ENCODE measurements at regions not wholly inside any gene's neighbourhood (a gene's known extent, or its start where the extent isn't known, plus 50 kb on each side); places are given as distances from the start of the nearest gene placed in this dataset.

DNA sequence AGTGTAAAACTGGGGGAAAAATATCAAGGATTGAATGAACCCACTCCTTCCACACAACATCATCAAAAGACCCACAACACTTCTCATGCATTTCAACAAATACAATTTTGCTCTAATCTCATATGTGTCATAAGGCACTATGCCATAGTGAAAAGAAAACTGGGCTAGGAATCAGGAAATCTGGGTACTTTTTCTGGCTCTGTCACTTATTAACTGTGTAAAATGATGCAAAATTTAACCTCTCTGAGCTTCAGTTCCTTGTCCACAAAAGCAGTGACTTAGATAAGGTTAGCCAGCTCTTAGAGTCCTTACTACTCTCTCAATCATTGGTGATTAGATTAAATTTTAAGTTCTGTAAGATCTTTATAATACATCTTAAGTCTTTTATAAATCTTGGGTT is 250.5 kb upstream of the SOX5 start:
- DNase-seq = no peak

- no peak for DNase-seq
Observed at GRCh38 chr12:24198936-24199671, 249.6 kb upstream of the SOX5 start.

DNA sequence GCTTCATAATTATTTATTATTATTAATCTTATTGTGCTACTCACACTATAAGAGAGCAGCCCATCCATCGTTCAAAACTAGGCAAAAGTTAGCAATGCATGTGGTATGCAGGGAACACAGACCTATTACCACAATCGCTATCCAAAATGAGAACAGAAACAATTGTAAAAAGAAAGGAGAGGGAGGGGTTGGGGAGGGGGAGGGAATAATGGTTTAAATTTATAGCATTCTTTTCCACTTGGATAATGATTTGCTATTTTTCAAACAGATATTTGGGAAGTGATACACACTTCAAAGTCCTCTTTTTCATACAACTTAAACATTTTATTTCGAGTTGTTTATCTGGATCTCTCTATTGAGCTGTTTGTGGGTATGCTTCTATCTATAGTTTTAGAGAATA is 248.6 kb upstream of the SOX5 start:
- no peak for DNase-seq

GRCh38 chr12:24197532-24197931 is 248.1 kb upstream of the SOX5 start:
- DNase-seq = no peak

DNA sequence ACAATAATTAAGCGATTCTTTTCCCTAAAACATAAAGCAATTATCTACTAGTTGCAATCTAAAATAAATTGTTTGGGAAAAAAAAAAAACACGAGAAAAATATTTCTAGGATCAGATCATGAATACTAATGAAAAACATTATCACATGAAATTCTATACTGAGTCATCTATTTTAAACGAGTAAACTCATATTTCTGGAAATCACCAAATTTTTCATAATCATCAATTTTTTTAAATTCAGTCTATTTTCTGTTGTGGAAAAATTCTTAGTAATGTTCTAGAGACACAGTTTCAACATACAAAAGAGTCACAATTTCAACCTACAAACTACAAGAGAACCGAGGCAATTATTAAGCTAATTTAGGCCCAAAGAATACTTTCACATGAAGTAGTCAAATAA is 245.6 kb upstream of the SOX5 start:
- DNase-seq = no peak

GRCh38 chr12:24191117-24191516 is 241.6 kb upstream of the SOX5 start:
- no peak for DNase-seq

DNA sequence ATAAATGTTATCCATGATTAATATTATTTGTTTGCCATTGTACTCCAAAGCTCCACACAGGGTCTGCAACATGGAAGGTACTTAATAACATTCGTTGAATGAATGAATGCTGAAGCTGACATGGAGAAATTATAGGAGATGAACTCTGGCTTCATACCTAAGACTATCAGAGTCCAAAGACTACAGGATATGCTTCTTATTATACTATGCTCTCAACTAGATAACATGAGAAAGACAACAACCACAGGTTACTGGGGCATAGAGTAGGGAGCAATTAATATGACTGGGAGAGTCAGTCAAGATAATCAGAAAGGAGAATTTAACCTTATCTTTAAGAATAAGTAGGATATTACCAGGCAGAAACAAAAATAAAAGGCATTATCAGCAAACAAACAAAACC is 236.3 kb upstream of the SOX5 start:
- no peak for DNase-seq

DNA sequence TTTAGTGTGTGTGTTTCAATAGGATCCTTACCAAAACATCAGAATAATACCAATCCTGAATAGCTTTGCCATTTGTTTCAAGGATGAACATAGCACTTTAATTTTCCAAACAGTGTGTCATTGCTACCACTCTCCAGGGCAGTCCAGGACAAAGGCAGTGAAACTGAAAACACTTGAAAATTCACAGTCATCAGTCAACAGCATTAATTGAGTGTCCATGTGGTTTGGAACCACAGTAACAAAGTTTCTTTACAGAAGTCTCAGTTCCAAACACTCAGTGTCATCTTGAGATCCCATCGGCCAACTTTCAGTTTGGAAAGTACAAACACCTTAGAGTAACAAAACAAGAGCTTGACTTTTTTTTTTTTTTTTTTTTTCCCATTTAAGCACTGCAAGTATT is 228.4 kb upstream of the SOX5 start:
- no peak for DNase-seq

- no peak for DNase-seq
Observed at GRCh38 chr12:24175929-24176328, 226.5 kb upstream of the SOX5 start.

DNA sequence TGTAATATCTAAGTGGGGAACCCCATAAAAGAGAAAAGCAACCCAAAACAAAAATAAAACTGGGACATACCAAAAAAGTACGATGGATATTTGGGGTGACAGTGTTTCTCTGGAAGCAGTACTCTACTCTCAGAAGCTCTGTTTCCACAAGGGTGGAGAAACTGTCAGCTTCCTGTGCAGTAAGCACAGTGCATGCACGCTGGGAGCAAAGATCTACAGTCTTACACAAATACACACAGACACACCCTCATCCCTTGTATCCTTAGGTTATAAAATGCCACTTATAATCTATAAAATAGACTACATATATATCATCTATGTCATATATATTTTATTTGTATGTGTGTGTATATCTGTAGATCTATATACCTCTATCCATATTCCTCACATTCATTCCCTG is 225.8 kb upstream of the SOX5 start:
- DNase-seq = no peak

GRCh38 chr12:24173067-24173466 is 223.6 kb upstream of the SOX5 start:
- DNase-seq = no peak

DNA sequence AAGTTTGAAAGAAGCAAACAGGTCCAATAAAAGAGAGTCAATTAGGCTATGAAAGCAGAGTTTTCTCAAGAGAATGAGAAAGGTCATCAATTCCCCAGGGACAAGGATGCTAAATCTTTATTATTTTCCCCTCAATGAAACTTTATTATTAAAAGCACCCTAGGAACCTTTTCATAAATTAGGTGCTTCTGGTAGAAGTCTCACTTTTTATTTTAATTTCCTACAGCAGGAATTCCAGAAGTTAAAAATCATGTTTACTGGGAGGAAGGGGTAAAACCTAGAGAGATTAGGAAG is 223.2 kb upstream of the SOX5 start:
- DNase-seq = no peak

DNA sequence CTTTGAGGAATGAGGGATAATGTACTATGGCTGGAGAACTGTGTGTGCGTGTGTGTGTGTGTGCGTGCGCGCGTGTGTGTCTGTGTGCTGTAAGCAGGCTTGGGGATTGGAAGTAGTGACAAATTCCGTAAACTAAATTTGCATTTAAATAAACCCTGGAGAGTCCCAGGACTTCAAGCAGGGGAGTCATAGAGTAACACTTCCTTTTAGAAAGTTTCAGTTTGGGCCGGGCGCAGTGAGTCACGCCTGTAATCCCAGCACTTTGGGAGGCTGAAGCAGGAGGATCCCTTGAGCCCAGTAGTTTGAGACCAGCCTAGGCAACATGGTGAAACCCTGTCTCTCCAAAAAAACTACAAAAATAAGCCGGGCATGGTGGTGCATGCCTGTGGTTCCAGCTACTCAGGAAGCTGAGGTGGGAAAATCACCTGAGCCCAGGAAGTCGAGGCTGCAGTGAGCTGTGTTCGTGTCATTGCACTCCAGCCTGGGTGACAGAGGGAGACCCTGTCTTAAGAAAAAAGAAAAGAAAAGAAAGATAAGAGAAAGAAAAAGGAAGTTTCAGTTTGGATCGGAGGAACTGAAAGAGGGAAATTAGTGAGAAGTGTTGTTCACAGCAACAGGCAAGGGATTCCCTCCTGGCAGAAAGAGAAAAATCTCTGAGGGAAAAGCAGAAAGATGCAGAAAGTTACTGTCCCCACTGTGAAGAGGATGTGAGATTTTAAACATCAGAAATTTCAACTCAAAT is 222.7 kb upstream of the SOX5 start:
- peak; percentile 39 to 75 (median 62) for DNase-seq

GRCh38 chr12:24155042-24155441 is 205.6 kb upstream of the SOX5 start:
- DNase-seq = no peak

GRCh38 chr12:24153079-24153478 is 203.6 kb upstream of the SOX5 start:
- no peak for DNase-seq

DNA sequence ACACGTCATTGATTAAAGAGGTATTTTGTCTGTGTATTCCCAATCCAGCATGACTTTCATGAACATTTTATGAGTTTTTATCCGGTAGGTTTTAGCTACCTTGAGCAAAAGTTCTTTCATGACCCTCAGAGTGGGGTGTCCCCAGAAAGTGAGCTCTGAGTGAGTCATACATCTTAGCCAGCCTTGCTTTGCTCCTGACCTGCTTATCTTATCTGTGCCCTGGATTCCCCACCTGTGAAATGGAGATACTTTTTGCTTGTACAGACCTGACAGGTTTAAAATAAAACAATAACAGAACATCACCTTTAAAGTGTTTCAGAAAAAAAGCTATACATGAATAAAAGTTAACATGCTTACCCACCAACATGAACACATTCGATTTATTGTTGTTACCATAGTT is 202.8 kb upstream of the SOX5 start:
- no peak for DNase-seq

DNA sequence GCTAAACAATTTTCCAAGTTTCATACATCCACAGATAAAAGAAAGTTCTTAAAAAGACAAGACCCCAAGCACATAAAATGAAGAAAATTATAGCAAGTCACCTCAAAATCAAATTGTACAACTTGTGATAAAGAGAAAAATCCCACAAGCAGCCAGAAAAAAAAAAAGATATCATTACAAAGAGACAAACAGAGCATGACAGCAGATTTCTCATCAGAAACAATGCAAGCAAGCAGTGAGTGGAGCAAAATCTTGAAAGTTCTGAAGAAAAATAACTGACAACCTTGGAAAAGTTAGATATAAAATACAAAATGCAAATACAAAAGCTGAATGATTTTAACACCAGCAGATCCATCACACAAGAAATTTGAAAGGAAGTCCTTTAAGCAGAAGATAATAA is 194.5 kb upstream of the SOX5 start:
- DNase-seq = no peak

- DNase-seq = no peak
Observed at GRCh38 chr12:24139035-24139434, 189.6 kb upstream of the SOX5 start.

GRCh38 chr12:24138041-24138440 is 188.6 kb upstream of the SOX5 start:
- peak; percentile 32 to 71 (median 54) for DNase-seq

DNA sequence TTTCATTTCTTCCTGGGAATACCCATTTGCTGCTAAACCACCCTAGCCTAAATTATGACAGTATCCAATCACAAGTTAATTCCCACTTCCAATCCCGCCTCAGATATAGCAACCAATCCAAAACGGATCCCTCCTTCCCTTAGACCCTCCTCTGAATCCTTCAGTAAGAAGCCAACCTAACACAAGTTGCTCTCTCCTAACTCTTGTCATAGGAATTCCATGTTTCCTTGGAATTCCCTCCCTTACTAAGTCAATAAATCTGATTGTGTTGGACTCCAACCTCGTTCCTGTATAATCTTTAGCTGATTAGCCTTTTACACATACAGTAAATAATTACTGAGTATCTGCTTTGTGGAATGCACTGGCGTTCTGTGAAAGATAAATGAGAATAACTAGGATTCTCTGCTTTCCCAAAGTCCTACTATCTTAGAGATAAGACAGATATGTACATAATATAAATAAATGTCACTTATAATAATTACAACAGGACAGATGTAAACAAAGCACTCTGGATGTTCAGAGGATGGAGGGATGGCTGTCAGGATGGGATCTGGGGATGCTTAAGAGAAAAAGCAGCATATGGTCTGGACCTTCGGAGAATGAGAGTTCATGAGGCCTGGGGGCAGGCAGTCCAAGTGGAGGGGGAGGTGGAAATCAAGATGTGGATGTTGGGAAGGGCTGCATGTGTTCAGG is 185.8 kb upstream of the SOX5 start:
- no peak for DNase-seq

GRCh38 chr12:24134092-24134491 is 184.6 kb upstream of the SOX5 start:
- no peak for DNase-seq

DNA sequence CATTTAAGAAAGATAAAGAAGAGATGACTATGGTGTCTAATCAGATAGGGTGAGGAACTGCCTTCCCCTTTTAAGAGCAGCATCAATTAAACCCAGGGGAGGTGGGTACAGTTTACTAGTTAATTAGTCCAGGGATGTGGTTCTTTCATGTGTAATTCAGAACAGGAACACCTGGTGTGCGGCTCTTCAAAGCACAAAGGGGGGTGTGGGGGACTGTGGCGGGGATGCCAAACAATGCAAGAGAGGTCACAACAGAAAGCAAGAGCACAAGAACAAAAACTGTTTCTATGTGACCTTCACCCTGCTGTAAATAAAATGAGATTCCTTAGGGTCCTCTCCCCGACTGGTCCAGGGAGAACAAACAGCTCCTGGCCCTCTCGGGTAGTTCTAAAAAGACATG is 183.9 kb upstream of the SOX5 start:
- no peak for DNase-seq

- DNase-seq = no peak
Observed at GRCh38 chr12:24127919-24128721, 178.7 kb upstream of the SOX5 start.

Measured in suppressor macrophage (primary cell).